NCI-H345 (cell line): ENCODE measurements at regions not wholly inside any gene's neighbourhood (a gene's known extent, or its start where the extent isn't known, plus 50 kb on each side); places are given as distances from the start of the nearest gene placed in this dataset.

Experiments used
- DNase-seq: peaks from one replicate; lab custom pipeline; 2025; lab: John Stamatoyannopoulos, UW

- DNase-seq, result no peak
These were observed 440.4 kb downstream of the COL12A1 start for GRCh38 chr6:74765486-74765885.

GRCh38 chr6:74764486-74764885 lies 441.4 kb downstream of the COL12A1 start:
- no peak for DNase-seq

GRCh38 chr6:74762841-74763240 lies 443.0 kb downstream of the COL12A1 start:
- no peak for DNase-seq

GRCh38 chr6:74757813-74758212 lies 448.0 kb downstream of the COL12A1 start:
- no peak for DNase-seq

GRCh38 chr6:74756923-74757322 lies 448.9 kb downstream of the COL12A1 start:
- no peak for DNase-seq

GRCh38 chr6:74755778-74756177 lies 450.1 kb downstream of the COL12A1 start:
- DNase-seq, result no peak

- no peak for DNase-seq
These were observed 450.7 kb downstream of the COL12A1 start for GRCh38 chr6:74755196-74755595.

GRCh38 chr6:74753883-74754600 lies 451.8 kb downstream of the COL12A1 start:
- no peak for DNase-seq

- DNase-seq, result no peak
These were observed 453.6 kb downstream of the COL12A1 start for GRCh38 chr6:74752303-74752702.

- DNase-seq, result no peak
These were observed 455.0 kb downstream of the COL12A1 start for GRCh38 chr6:74750826-74751225.

- DNase-seq, result no peak
These were observed 456.4 kb downstream of the COL12A1 start for GRCh38 chr6:74749211-74750147.

GRCh38 chr6:74745670-74746069 lies 460.2 kb downstream of the COL12A1 start:
- DNase-seq, result no peak

- no peak for DNase-seq
These were observed 462.9 kb downstream of the COL12A1 start for GRCh38 chr6:74742793-74743508.

- DNase-seq, result no peak
These were observed 464.2 kb downstream of the COL12A1 start for GRCh38 chr6:74741646-74742045.

- no peak for DNase-seq
These were observed 470.5 kb downstream of the COL12A1 start for GRCh38 chr6:74735304-74735703.

- DNase-seq, result no peak
These were observed 471.0 kb downstream of the COL12A1 start for GRCh38 chr6:74734901-74735300.

GRCh38 chr6:74733830-74734620 lies 471.8 kb downstream of the COL12A1 start:
- no peak for DNase-seq

GRCh38 chr6:74731931-74732330 lies 473.9 kb downstream of the COL12A1 start:
- no peak for DNase-seq

- DNase-seq, result peak; percentile 77
These were observed 474.6 kb downstream of the COL12A1 start for GRCh38 chr6:74731204-74731603.

- DNase-seq, result no peak
These were observed 484.9 kb downstream of the COL12A1 start for GRCh38 chr6:74720923-74721322.

GRCh38 chr6:74717591-74717990 lies 488.3 kb downstream of the COL12A1 start:
- no peak for DNase-seq
